GM18502 (cell line): ENCODE measurements at regions not wholly inside any gene's neighbourhood (a gene's known extent, or its start where the extent isn't known, plus 50 kb on each side); places are given as distances from the start of the nearest gene placed in this dataset.
"Not testable (repeated sequence)": the region's sequence is repeated elsewhere in the genome, so short reads cannot be mapped to it uniquely, and the experiment has no call there.

ENCODE experiments used
- ATAC-seq: cut with Tn5 transposase; IDR thresholded peaks from one replicate; pipeline ENCODE4 v1.9.1; 2021; ENCODE audit warnings: mild to moderate bottlenecking; ENCODE audit not compliant: unreplicated experiment, poor library complexity

- ATAC-seq, result not testable (repeated sequence)
Observed at GRCh38 chr9:65566018-65566417, 109.7 kb upstream of the ZNG1E start.

- ATAC-seq, result not testable (repeated sequence)
Observed at GRCh38 chr9:65519018-65519417, 156.7 kb upstream of the ZNG1E start.

GRCh38 chr9:65514465-65514864 is 161.3 kb upstream of the ZNG1E start:
- ATAC-seq, result not testable (repeated sequence)

GRCh38 chr9:65507897-65508296 is 167.8 kb upstream of the ZNG1E start:
- not testable (repeated sequence) for ATAC-seq

GRCh38 chr9:65504686-65505085 is 171.0 kb upstream of the ZNG1E start:
- ATAC-seq, result not testable (repeated sequence)

- ATAC-seq, result not testable (repeated sequence)
Observed at GRCh38 chr9:65503696-65504095, 172.0 kb upstream of the ZNG1E start.

GRCh38 chr9:65482890-65483289 is 192.8 kb upstream of the ZNG1E start:
- ATAC-seq, result not testable (repeated sequence)

GRCh38 chr9:65481291-65481690 is 194.4 kb upstream of the ZNG1E start:
- not testable (repeated sequence) for ATAC-seq

GRCh38 chr9:65474891-65475290 is 189.9 kb upstream of the FOXD4L5 start:
- not testable (repeated sequence) for ATAC-seq

GRCh38 chr9:65473059-65473822 is 188.2 kb upstream of the FOXD4L5 start:
- not testable (repeated sequence) for ATAC-seq

GRCh38 chr9:65471106-65471505 is 186.1 kb upstream of the FOXD4L5 start:
- not testable (repeated sequence) for ATAC-seq

- not testable (repeated sequence) for ATAC-seq
Observed at GRCh38 chr9:65466911-65467734, 182.1 kb upstream of the FOXD4L5 start.

GRCh38 chr9:65465246-65465895 is 180.4 kb upstream of the FOXD4L5 start:
- ATAC-seq, result not testable (repeated sequence)

GRCh38 chr9:65462476-65462875 is 177.5 kb upstream of the FOXD4L5 start:
- not testable (repeated sequence) for ATAC-seq

- ATAC-seq, result no peak
Observed at GRCh38 chr9:65459756-65460320, 174.8 kb upstream of the FOXD4L5 start.

GRCh38 chr9:65458992-65459391 is 174.0 kb upstream of the FOXD4L5 start:
- no peak for ATAC-seq

- ATAC-seq, result no peak
Observed at GRCh38 chr9:65458465-65458864, 173.5 kb upstream of the FOXD4L5 start.

- not testable (repeated sequence) for ATAC-seq
Observed at GRCh38 chr9:65456991-65457390, 172.0 kb upstream of the FOXD4L5 start.

GRCh38 chr9:65455751-65456647 is 171.0 kb upstream of the FOXD4L5 start:
- ATAC-seq, result not testable (repeated sequence)
